HPDE6-E6E7 (cell line): ENCODE measurements at regions not wholly inside any gene's neighbourhood (a gene's known extent, or its start where the extent isn't known, plus 50 kb on each side); places are given as distances from the start of the nearest gene placed in this dataset.
"Not testable (repeated sequence)": the region's sequence is repeated elsewhere in the genome, so short reads cannot be mapped to it uniquely, and the experiment has no call there.

ENCODE experiments used
- DNase-seq: peaks from one replicate; pipeline ENCODE4 v3.0.0; 2011; ENCODE audit warnings: missing footprints; ENCODE audit errors: extremely low spot score

DNA sequence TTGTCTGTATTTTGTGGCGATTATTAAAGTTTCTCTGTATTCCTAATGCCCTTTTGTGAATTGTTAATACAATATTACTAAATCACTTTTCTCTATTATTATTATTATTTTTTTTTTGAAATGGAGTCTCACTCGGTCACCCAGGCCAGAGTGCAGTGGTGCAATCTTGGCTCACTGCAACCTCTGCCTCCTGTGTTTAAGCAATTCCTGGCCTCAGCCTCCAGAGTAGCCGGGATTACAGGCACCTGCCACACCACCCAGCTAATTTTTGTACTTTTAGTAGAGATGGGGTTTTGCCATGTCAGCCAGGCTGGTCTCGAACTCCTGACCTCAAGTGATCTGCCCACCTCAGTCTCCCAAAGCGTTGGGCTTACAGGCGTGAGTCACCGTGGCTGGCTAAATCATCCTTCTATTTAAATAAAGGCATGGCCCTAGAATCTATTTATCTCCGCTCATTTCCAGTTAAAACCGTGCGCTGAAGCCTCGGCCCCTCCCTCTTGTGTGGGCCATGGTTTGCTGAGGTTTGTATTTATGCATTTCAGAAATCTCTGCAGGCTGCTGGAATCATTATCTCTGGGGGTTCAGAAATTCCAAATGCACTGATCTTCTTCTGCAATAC is 1136.4 kb upstream of the TMEM132C start:
- DNase-seq = no peak

DNA sequence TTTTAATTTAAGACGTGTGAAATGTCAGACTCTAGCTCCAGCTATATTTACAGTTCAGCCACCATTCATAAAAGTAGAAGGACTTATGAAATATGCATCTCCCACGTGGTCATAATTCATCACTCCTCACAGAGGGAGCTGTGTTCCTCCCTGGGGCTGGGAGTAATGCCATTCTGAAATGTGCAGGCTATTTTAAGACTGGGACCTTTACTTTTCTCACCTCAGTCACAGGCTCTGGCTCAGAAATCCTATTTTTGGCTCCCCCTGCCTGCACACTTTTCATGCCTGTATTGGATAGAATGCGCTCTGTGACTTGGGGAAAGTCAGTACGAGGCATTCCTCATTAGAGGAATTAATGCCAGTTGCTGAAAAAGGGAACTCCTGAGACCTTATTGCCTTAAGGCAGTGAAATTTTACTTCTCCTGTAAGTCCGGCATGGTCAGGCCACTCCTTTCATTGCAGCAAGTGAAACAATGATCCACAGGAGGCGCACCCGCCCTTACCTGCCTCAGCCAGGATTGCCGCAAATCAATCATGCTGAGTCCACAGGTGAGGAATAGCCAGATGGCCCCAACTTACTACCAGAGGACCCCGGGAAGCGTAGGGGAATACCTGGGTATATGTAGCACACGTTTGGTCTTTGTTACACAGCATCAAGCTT is 1133.2 kb upstream of the TMEM132C start:
- DNase-seq = no peak

DNA sequence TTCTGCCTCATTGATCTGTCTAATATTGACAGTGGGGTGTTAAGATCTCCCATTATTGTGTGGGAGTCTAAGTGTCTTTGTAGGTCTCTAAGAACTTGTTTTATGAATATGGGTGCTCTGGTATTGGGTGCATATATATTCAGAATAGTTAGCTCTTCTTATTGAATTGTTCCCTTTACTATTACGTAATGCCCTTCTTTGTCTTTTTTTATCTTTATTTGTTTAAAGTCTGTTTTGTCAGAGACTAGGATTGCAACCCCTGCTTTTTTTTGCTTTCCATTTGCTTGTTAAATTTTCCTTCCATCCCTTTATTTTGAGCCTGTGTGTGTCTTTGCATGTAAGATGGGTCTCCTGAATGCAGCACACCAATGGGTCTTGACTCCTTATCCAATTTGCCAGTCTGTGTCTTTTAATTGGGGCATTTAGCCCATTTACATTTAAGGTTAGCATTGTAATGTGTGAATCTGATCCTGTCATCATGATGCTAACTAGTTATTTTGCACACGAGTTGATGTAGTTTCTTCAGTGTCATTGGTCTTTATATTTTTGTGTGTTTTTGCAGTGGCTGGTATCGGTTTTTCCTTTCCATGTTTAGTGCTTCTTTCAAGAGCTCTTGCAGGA is 1126.0 kb upstream of the TMEM132C start:
- not testable (repeated sequence) for DNase-seq

DNA sequence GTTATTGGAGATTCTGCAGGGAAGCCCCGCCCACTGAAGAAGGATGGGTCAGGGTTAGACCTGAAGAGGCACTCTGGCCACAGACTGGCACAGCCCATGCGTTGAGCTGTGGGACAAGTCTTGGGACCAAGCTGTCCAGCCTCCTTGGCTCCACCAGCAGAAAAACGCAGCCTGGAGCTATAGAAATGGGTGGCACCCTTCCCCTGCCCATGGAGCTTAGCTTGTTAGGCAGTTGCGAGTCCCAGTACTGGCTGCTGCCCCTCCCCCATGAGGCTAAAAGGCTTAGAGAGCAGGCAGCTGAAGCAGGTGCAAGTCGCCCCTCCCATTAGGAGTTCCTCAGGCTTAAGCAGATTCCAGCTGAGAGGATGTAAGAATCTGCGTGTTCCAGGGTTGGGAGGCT is 1124.0 kb upstream of the TMEM132C start:
- DNase-seq = no peak

DNA sequence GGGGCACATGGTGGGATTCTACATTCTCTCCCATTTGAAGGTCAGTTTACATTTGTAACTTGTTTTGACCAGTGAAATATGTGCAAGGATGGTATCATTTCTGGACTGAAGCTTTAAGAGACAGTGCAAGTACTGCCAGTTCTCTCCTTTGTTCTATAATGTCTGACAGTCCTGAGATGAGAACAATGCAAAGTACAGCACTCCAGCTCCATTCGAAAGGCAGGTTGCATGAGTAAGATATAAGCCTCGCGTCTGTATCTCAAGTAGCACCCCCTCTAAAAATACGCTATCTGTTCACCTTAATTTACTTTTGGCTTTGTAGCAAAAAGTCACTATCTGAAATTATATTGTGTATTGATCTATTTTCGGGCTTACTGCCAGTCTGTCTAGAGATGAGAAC is 1122.2 kb upstream of the TMEM132C start:
- DNase-seq = no peak

DNA sequence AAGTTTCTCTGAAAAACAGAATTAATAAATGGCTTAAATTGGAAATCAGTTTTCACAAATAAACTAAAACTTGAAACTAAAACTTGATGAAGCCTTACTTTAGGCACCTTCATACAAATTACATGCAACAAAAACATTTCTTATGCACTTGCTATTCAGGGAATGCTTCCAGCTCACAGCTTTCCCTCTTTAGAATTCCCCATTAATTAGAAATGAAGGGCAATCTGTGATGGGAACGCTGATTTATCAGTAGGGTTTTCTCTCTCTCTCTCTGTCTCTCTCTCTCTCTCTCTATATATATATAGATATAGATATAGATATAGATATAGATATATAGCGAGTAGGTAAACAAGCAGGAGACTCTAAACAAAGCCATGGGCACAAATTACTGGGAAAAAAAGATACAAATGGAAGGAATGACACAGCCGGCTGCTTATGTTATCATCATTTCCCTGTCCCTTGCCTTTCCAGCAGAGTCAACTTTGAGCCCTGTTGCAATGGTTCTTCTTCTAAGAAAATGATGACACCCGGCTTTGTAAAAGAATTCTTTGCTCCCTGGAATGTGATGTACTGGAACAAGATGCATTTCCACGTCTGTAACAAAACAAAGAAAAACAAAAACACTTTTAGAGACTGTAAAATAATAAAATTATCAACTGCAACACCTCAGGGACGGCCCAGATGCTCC is 1121.6 kb upstream of the TMEM132C start:
- DNase-seq = no peak

DNA sequence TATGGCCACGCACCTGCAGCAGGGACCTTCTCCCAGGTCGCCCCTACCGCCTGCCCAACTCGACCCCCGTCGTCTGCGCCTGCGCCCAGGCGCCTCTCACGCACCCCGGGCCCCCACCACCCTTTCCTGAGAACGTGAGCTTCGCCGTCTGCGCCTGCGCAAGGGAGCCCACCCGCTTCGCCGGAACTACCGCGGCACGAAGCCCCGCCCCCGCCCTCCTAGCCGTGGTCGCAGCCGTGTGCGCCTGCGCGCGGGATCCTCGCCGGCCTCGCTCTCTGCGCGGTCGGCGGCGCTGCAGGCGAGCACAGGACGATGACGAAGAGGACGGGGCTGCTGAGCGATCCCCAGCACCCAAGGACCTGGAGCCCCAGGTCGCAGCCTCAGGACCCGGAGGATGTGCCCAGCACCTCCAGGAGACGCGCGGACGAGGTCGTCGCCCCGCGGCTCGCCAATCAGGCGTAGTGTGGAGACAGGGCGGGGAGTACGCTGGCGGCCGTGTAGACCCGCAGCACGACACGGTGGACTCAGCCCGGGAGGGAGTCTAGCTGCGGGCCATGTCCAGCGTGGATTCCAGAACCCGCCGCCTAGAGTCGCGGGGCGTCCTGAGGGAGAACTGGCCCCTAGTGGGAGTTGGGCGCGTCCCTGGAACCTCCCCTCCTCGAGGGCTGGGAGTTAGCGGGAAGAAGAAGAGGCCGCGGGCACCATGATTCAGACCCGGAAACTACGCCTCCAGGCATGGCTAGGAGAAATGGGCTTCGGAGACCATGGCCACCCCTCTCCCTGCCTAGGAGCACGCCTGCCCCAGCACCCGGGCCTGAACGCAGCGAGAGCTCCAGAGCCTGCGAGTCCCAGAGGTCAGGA is 1120.8 kb upstream of the TMEM132C start:
- no peak for DNase-seq

DNA sequence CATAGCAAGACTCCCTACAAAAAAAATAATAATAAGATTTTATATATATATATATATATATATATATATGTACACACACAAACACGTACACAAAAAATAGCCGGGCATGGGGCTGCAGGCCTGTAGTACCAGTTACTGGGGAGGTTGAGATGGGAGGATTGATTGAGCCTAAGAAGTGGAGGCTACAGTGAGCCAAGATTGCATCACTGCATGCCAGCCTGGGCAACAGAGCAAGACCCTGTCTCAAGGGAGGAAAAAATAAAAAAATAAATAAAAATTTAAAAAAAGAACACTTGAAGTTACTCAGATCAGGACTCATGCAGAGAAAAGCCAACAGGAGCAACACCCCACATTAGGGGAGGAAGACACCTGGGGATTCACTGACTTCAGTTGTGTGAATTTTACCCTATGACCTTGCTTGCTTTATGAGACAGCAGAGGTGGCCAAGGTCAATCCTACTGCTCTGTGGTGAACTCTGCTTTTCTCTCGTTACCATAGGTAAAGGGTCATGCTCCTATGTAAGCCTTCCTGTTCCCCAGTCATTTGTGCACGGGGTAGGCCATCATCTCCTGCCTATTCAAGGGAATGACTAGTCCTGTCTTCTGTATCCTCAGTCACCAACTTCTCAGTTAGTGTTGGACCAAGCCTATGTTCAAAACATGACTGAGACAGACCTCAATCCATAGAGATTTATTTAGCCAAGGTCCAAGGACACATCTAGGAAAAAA is 1119.8 kb upstream of the TMEM132C start:
- DNase-seq = no peak

DNA sequence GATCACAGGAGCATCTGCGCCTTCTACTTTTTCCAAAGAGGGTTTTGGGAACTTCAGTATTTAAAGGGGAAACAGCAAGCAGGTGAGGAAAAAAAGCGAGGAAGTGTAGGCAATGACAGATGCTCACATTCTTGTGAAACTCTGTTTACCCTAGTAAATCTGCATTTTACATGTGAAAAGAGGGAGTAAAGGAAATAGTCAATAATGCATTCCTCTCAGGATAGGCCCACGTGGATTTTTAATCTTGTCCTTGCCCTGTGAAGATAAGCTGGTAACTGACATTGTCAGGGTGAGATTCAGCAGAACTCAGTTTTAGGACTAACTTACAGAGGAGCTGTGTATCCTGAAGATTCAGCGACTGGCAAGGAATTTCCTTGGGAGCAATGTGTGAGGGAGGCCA is 1119.2 kb upstream of the TMEM132C start:
- DNase-seq = no peak

DNA sequence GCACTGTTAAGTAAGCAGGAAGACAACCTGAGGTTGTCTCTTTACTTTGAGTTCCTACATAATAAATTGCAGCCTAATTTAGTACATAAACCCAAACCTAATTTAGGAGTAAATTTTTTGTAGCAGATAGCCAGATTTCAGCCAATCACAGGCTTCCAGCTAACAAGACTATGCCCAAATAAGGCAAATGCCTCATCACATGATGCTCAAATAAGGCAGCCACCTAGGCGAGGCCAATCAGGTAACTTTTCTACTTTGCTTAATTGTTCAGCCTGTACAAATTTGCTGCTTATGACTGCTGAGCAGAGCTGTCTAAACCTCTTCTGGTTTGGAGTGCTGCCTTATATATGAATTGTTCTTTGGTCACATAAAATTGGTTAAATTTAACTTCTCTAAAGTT is 1118.7 kb upstream of the TMEM132C start:
- no peak for DNase-seq

DNA sequence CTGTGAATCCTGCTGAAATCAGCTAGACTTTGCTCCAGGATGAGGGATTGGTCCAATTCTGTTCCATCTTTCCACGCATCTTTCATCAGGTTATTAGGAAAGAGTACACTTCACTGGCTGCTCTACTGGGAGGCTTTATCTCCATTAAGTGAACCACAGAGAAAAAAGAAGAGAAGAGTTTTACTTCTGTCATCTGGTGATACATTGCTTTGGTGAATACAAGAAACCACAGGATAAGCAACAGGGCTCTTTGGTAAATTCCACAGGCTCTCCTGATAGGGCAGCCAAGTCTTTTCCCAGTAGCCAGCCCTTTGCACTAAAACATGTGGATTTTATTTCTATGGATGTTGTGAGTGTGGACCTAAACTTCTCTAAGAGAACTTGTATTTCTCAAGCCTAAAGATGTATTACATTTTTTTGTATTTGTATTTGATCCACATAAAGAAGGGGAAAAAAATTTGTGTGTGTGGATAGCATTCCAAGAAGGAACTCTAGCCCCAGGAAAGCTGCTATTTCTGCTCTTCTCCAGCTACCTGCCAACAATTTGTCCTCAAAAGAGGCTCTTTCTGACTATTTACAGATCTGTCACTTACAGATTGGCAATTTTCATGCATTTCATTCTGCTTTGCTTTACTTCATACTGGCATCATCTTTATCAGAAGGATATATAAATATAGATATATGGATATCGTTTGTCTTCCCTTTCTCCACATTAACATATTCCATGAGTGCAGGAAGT is 1117.6 kb upstream of the TMEM132C start:
- no peak for DNase-seq

DNA sequence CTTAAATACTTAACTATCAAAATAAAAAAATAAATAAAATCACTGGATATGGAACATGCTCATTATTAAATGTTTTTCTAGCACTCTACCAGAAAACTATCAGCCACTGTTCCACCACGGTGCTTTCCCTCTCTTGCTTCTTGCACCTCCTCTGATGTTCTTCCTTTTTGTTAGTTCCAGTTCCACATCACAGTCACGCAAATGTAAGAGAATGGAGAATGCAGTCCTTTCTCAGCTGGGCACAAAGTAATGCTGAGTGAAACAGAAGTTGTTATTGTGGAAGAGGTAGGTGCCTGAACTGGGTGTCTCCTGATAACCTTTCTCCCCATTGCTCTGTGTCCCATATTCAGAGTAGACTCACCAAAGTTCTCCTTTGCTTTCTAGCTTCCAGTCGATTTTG is 1116.9 kb upstream of the TMEM132C start:
- DNase-seq = no peak

DNA sequence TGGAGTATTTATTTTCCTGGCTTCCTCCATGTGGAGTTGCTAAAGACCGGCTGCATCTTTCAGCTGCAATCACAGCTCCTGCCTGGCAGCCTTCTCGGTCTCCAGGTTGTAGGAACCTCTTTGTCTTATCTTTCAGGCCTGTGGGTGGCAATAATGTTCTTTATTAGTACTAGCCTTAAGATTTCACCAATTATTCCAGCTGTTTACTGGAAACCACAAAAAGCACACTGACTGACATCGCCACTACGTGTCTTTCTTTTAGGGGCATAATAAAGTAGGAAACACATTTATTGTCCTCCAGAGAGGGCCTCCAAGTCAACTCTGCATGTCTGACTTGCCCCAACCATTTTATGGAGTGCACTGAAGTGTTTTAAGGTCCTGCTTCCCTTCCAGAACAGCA is 1116.5 kb upstream of the TMEM132C start:
- no peak for DNase-seq

DNA sequence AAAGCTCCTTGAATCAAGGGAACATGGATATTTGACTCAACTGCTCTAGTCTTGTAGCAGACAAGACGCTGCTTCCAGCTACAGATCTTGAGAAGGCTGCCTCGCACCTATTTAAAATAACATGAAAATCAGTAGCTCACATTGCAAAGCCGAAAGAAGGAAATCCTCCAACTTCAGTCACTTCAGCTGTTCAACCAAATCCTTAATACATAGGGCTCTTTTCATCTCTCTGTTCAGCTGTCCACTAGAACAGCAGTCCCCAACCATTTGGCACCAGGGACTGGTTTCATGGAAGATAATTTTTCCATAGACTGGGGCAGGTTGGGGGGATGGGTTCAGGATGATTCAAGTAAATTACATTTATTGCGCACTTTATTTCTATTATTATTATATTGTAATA is 1116.0 kb upstream of the TMEM132C start:
- DNase-seq = no peak

DNA sequence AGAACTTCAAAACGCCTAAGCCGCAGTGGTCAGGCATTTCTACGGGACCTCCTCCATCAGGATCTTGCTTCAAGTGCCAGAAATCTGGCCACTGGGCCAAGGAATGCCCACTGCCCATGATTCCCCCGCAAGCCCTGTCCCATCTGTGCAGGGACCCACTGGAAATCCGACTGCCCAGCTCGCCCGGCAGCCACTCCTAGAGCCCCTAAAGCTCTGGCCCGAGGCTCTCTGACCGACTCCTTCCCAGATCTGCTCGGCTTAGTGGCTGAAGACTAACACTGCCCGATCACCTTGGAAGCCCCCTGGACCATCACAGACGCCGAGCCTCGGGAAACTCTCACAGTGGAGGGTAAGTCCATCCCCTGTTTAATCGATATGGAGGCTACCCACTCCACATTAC is 1113.0 kb upstream of the TMEM132C start:
- DNase-seq = no peak

DNA sequence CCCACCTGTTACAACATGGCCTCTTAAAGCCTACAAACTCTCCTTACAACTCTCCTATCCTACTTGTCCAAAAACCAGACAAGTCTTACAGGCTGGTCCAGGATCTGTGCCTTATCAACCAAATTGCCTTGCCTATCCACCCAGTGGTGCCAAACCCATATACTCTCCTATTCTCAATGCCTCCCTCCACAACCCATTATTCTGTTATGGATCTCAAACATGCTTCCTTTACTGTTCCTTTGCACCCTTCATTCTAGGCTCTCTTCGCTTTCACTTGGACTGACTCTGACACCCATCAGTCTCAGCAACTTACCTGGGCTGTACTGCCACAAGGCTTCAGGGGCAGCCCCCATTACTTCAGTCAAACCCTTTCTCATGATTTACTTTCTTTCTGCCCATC is 1112.1 kb upstream of the TMEM132C start:
- DNase-seq = not testable (repeated sequence)

DNA sequence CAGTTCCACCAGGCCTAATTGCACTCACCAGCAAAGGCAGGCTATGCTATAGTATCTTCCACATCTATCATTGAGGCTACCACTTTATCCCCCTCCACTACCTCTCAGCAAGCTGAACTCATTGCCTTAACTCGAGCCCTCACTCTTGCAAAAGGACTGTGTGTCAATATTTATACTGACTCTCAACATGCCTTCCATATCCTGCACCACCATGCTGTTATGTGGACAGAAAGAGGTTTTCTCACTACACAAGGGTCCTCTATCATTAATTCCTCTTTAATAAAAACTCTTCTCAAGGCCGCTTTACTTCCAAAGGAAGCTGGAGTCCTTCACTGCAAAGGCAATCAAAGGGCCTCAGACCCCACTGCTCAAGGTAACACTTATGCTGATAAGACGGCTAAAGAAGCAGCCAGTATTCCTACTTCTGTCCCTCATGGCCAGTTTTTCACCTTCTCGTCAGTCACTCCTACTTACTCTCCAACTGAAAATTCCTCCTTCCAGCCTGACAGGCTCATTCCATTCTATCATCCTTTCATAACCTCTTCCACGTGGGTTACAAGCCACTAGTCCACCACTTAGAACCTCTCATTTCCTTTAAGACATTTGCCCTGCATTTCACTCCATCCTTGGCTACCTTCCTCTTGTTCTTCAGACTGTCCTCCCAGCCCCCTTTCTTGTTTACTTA is 1110.9 kb upstream of the TMEM132C start:
- DNase-seq = not testable (repeated sequence)

DNA sequence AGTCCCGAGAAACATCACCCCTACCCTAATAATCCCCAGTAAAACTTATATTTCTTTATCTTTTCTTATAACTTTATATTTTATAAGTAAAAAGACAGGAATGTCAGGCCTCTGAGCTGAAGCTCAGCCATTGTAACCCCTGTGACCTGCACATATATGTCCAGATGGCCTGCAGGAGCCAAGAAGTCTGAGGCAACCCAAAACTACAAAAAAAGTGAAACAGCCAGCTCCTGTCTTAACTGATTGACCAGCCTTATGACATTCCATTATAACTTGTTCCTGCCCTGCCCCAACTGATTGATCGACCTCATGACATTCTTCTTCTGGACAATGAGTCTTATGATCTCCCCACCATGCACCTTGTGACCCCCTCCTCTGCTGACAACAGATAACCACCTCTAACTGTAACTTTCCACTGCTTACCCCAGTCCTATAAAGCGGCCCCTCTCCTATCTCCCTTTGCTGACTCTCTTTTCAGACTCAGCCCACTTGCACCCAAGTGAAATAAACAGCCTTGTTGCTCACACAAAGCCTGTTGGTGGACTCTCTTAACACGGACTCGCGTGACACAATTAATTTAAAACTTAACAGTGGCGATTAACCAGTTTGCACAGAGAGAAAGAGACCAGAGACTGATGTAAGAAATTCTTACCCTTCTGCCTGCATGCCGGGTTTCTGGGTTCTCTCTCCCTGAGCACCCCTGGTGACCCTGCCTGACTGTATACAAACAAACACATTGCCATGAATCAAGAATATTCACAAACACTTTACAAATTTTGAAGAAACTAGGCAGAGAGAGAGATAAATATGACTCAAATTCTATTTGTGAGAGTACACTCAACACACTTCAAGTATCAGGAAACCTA is 1109.2 kb upstream of the TMEM132C start:
- not testable (repeated sequence) for DNase-seq
